Middle frontal gyrus (tissue), 1 donor: ENCODE measurements at regions not wholly inside any gene's neighbourhood (a gene's known extent, or its start where the extent isn't known, plus 50 kb on each side); places are given as distances from the start of the nearest gene placed in this dataset.

Experiments used
- DNase-seq: peaks from one replicate; pipeline ENCODE4 v3.0.0-alpha.2; 2015; ENCODE audit warnings: low spot score; ENCODE audit errors: extremely low spot score

DNA sequence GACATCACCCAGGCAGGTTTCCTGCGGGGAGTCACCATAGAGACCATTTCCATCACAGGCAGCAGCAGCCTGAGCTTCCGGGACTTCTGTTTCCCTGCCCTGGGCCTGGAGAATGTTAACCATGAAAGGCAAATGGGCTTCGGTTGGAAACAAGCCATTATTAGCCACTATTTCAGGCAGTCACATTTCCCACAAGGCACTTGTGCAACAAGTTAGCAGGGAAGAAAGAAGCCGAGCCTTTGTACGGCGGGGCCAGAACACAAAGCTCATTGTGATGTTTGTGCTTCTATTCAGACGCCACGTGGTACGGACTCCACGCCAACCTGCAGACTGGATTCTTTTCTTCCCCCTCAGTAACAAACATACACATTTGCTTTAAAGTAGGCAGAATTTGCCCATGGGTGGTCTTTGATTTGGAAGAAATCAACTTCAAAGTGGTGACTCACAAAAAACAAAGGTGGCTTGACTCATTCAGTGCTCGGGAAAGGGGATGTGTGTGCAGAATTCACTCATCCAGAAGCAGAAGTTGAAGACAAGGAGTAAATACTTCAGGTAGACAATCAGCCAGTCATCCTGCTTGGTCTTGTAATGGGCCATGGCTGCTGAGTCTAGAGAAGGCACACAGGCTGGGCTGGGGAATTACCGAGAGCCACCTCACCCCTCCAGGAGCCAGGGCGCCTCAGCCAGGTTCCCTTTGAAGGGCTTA is 154.2 kb upstream of the PRMT8 start:
- peak; percentile 62 for DNase-seq

GRCh38 chr12:3337944-3338343 is 153.1 kb upstream of the PRMT8 start:
- DNase-seq, result no peak

- DNase-seq, result no peak
Observed at GRCh38 chr12:3339221-3339620, 151.8 kb upstream of the PRMT8 start.

DNA sequence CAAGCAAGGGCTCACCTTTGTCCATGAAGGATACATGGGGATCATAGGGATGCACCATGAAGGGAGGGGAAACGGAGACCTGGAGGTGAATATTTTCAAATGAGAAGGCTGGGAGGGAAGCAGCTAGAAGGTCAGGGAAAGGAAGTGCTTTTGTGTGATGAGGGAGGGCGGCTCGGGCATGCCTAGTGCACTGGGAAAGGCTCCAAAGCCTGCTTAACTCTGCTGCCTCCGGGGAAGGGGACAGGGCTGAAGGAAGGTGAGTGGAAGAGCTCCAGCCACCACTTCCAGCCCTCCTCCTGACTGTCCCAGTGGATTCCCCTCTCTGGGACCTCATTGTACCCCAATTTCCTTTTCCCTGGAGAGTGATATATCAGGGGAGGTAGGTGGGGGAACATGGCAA is 149.4 kb upstream of the PRMT8 start:
- no peak for DNase-seq

DNA sequence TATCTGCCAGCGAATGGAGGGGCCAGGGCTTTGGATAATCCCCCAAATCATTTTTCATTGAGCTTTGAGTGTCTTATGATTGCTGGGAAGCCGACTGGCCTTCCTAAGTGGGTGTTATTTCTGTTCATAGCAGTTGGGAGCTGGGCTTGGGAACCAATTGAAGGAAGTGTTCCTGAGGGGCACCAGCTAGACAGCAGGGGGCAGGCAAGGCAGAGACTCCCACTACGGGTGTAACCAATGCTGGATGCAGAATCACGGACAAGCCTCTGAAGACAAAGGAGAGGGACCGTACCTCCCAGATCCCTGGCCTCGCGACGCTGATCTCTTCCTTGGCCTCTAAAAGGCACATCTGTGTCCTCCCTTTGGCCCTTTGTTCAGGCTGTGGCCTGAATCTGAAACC is 149.0 kb upstream of the PRMT8 start:
- DNase-seq, result no peak

- no peak for DNase-seq
Observed at GRCh38 chr12:3348055-3348454, 142.9 kb upstream of the PRMT8 start.

DNA sequence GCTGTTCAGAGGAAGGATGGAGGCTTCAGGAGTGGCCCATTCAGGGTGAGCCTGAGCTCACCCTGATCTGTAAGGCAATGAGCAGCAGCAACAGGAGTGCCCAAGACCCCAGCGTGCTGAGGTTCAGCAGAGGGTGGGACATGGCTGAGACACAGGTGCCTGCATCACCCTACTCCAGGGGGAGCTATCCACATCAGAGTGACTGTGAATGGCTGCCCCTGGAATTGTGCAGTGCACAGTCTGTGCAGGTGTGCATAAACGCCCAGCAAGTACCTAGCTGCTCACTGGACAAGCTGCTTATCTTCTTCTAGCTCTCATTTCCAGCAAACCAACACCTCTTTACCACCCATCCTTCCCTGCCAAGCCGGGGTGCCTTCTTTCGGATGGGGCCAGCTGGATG is 140.6 kb upstream of the PRMT8 start:
- DNase-seq, result no peak

GRCh38 chr12:3351731-3352130 is 139.3 kb upstream of the PRMT8 start:
- DNase-seq, result no peak

GRCh38 chr12:3352230-3352629 is 138.8 kb upstream of the PRMT8 start:
- no peak for DNase-seq

- no peak for DNase-seq
Observed at GRCh38 chr12:3353621-3354020, 137.4 kb upstream of the PRMT8 start.

DNA sequence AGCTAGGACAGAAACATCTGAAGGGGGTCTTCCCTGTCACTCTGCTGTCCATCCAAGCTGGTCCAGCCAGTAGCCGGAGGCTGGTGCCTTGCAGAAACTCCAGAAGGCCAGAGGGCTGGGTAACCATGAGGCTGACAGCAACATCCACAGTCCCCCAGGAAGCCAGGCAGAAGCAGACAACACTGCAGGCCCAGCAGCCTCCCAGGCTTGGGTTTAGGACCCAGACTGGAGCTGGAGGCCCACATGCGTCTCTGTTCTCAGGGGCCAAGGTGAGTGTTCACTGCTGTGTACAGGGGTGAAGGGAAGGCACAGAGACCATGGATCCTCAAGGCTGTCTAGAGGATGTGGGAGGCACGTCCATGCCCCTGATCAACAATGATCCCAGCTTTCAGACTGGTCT is 136.4 kb upstream of the PRMT8 start:
- DNase-seq, result no peak

DNA sequence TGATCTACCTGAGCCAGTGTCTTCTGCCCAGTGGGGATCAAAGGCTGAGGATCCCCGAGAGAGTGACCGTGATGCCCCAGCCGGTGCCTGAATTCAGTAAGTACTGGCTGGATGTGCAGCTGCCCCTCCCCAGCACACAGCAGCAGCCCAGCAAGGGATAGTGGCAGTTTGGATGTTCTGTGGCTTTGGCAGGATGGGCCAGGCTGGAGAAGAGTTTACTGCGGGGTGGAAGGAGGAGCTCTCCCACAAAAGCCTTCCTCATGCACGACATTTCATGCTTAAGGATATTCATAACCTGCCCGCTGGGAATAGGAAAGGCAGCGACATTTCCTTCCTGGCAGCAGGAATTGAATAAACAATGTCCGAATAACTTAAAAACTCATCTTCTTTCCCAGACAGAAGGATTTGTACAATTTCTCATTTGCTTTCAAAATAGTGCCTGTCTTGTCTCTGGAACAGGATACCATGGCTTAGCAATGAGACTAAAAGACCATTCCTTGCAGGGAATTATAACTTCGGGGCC is 135.6 kb upstream of the PRMT8 start:
- DNase-seq, result no peak

DNA sequence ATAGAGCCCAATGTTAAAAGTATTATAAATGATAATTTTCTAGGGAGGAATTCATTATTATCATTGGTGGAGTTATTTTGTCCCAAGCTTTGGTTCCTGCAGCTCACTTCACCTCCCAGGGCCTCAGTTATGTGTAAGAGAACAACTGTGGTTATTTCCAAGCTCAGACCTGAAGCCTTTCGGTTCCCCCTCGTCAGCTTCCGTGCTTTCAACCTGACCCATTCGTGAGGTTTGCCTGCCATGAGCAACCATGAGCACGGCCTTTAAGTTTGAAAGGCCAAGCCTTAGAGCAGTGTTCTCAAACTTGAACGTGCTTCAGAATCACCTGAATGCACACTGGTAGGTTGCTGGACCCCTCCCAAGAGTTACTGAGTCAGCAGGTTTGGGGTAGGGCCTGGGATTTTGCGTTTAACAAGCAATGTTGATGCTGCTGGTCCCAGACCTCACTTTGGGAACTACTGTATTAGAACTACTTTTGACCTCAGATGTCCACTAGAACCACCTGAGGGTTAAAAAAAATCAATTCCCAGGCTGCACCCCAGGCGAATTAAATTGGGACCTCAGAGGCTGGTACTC is 133.0 kb upstream of the PRMT8 start:
- DNase-seq, result no peak

- no peak for DNase-seq
Observed at GRCh38 chr12:3359478-3359877, 131.5 kb upstream of the PRMT8 start.

DNA sequence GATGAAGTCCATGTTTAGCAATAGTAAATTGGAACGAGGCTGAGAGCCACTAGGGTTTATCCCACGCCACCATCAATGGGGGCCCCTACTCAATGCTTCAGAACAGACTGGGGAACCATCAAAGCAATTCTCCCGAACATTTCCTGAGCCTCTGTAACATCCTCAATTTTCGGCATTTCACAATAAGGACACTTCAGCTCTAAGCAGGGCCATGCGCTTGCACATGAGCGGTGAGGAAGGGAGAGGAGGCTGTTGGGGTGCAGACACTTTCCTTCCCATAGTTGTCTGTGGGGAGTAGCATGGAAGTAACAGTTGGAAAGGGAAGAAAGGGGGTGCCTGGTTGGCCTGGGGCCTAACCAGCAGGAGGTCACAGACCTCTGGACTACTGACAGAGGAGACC is 129.9 kb upstream of the PRMT8 start:
- no peak for DNase-seq

GRCh38 chr12:3362737-3363136 is 128.3 kb upstream of the PRMT8 start:
- no peak for DNase-seq

GRCh38 chr12:3363608-3364007 is 127.4 kb upstream of the PRMT8 start:
- no peak for DNase-seq

DNA sequence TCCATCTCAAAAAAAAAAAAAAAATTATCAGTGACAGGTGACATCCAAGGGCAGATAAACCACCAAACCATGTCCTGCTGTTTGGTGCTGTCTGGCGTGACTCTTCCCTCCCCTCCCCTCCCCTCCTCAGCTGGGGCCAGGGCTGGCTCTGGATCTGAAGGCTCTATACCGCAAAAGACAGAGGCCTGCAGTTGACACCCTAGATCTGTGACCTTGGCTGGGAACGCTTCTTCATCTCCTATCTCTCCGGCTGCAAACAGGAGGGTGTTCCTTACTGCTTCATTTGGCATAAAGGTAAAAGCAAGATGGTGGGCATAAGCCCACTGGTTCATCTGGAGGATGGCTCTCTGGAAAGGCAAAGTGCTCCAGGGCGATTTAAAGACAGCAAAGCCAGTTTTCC is 126.8 kb upstream of the PRMT8 start:
- DNase-seq, result no peak

DNA sequence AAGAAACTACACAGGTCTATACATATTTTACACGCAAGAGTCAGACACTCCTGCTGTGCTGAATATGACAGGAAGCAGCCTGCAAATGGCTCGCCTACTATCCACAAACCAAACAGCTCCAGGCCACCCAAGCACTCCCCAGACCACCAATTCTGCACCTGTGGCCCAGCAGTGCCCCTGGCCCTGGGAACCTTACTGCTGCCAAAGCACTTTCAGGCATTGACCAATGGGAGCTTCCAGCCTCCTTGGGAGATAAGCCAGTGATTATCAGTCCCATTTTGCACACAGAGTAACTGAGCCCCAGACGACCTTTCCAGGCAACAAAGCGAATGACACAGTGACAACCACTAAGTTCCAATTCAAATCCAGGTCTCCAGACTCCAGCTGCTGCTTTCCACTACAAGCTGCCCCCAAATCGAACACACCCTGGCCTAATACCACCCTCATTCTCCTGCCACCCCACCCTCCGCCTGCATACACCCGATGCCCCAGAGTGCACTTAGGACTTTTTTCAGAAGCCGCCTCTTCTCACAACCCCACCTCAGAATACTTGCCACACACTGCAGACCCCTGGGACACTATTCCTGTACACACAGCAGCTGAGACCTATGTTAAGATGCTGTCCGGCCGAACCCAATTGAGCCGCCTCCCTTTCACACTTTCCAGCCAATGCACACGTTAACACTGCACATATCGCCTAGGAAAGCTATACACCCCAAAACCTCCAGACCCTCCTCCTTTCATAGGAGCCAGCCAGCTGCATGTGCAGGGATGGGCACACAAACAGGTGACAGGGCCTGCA is 126.1 kb upstream of the PRMT8 start:
- DNase-seq, result no peak

DNA sequence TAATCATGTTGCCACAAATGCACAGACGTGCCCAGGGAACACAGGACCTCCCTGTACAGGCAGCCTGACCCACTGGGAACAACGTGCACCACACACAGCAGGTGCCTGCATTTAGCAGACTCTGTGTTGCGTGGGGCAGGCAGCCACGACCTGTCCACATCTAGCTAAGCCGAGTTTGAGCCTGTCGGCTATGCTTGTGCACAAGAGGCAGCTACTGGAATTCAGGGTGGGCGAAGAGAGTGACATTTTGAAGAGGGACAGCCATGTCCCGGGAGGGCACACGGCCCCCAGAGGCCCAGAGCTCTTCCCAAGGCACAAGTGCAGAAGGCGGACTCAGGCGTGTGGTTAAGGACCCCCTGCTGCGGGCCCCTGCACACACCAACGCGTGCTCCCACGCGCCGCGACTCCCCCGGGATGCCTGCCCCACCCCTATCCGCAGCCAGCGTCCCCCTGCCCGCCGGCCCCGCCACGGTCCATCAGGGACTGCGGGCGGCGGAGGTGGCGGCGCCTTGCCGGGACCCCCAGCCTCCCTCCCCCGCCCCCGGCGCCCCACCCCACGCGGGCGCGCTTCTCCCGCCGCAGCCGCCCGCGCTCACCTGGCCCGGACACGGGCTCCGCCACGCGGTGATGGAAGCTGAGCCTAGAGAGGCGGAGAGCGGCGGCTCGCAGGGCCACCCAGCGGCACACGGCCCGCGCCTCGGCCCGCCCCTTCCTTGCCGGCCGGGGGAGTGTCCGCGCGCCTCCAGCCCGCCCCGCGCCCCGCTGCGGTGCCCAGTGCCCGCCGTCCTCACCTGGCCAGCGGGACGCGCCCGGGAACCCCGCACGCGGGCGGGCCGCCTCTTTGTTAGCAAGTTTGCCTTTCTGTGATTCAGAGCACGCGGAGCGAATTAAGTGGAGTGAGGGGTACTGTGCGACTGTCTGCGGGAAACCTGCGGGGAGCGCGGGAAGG is 125.3 kb upstream of the PRMT8 start:
- DNase-seq, result no peak

- no peak for DNase-seq
Observed at GRCh38 chr12:3366451-3367110, 124.4 kb upstream of the PRMT8 start.
